ENCODE measurements at regions not wholly inside any gene's neighbourhood (a gene's known extent, or its start where the extent isn't known, plus 50 kb on each side); places are given as distances from the start of the nearest gene placed in this dataset.
A peak's percentile ranks its signal among the peaks of the same experiment; 100 is the strongest.

GRCh38 chr14:22266683-22267082 lies 322.3 kb downstream of the DAD1 start:
- no peak for TF ChIP-seq CTCF (IDR thresholded peaks at IDR 0.05)
- Histone ChIP-seq H3K36me3 (replicated peaks in 1 of 2; ENCODE audit: control insufficient read depth in 1 of 2, insufficient read depth in 2 of 2, low read length in 2 of 2) (no peaks in the 10 kb centered on the region), H3K4me3 (replicated peaks in 1 of 3; ENCODE audit: low read depth in 2 of 3, low read length in 3 of 3) (no peak overlapping the region), H3K4me1 (ENCODE audit: control insufficient read depth in 1 of 2, insufficient read depth in 2 of 2, low read length in 2 of 2) (peaks cover 9 to 11% of the 10 kb centered on the region in 2 donors), H3K27ac (ENCODE audit: low read depth in 1 of 2, low read length in 2 of 2) (no peak overlapping the region), H3K79me2 (ENCODE audit: insufficient read depth, low read length) (no peaks in the 10 kb centered on the region), H3K4me2 (replicated peaks; ENCODE audit: extremely low read depth, low read length, poor library complexity, severe bottlenecking) (no peak overlapping the region), H3K9me3 (replicated peaks in 1 of 2; ENCODE audit: control insufficient read depth in 1 of 2, insufficient read depth in 1 of 2, low read length in 2 of 2) (no peaks in the 10 kb centered on the region), H3K27me3 (ENCODE audit: control insufficient read depth in 2 of 2, insufficient read depth in 2 of 2, low read length in 2 of 2) (no peaks in the 10 kb centered on the region), H3K9ac (ENCODE audit: insufficient read depth, low read length, poor library complexity, severe bottlenecking) (no peak overlapping the region), H4K20me1 (ENCODE audit: insufficient read depth, low read length) (no peaks in the 10 kb centered on the region), H2AFZ (ENCODE audit: insufficient read depth, low read depth, low read length, poor library complexity, severe bottlenecking) (no peak overlapping the region)
- Mint-ChIP-seq H3K27ac (peak overlapping the region in 2 of 7 donors; percentile 15 to 27), H3K4me1 (peaks cover 9% of the 10 kb centered on the region), H3K36me3 (no peaks in the 10 kb centered on the region), H3K4me3 (no peak overlapping the region), H3K9me3 (peaks cover 0 to 2% (median 0%) of the 10 kb centered on the region in 7 donors), H3K27me3 (ENCODE audit: low read depth in 3 of 3) (peaks cover 2 to 6% (median 3%) of the 10 kb centered on the region in 3 donors)
- DNase-seq: no peak
- intact Hi-C loops (cut with micrococcal nuclease): no loop called here
- WGBS (ENCODE audit: insufficient coverage): no CpG with 5 or more reads among the region's 3 CpGs

- no peaks in the 10 kb centered on the region for H3K27me3 ChIP-seq (ENCODE audit: control insufficient read depth in 2 of 2, insufficient read depth in 2 of 2, low read length in 2 of 2)
- H3K4me2 ChIP-seq (replicated peaks; ENCODE audit: extremely low read depth, low read length, poor library complexity, severe bottlenecking): no peak overlapping the region
- peaks cover 0 to 2% (median 0%) of the 10 kb centered on the region in 7 donors for H3K9me3 Mint-ChIP-seq
- peaks cover 2 to 6% (median 3%) of the 10 kb centered on the region in 3 donors for H3K27me3 Mint-ChIP-seq (ENCODE audit: low read depth in 3 of 3)
- H3K27ac Mint-ChIP-seq: no peak overlapping the region
- no peaks in the 10 kb centered on the region for H3K36me3 ChIP-seq (replicated peaks in 1 of 2; ENCODE audit: control insufficient read depth in 1 of 2, insufficient read depth in 2 of 2, low read length in 2 of 2)
- H3K9ac ChIP-seq (ENCODE audit: insufficient read depth, low read length, poor library complexity, severe bottlenecking): no peak overlapping the region
- no peaks in the 10 kb centered on the region for H3K79me2 ChIP-seq (ENCODE audit: insufficient read depth, low read length)
- no peaks in the 10 kb centered on the region for H3K36me3 Mint-ChIP-seq
- H2AFZ ChIP-seq (ENCODE audit: insufficient read depth, low read depth, low read length, poor library complexity, severe bottlenecking): no peak overlapping the region
- H3K4me3 Mint-ChIP-seq: no peak overlapping the region
- WGBS (ENCODE audit: insufficient coverage): 100% methylated on average over 1 of the region's 2 CpGs
- no peak for TF ChIP-seq CTCF (IDR thresholded peaks at IDR 0.05)
- intact Hi-C loops (cut with micrococcal nuclease): no loop called here
- peaks cover 9% of the 10 kb centered on the region for H3K4me1 Mint-ChIP-seq
- no peaks in the 10 kb centered on the region for H3K9me3 ChIP-seq (replicated peaks in 1 of 2; ENCODE audit: control insufficient read depth in 1 of 2, insufficient read depth in 1 of 2, low read length in 2 of 2)
- no peak overlapping the region for H3K4me3 ChIP-seq (replicated peaks in 1 of 3; ENCODE audit: low read depth in 2 of 3, low read length in 3 of 3)
- DNase-seq: no peak
- peaks cover 9 to 11% of the 10 kb centered on the region in 2 donors for H3K4me1 ChIP-seq (ENCODE audit: control insufficient read depth in 1 of 2, insufficient read depth in 2 of 2, low read length in 2 of 2)
- H4K20me1 ChIP-seq (ENCODE audit: insufficient read depth, low read length): no peaks in the 10 kb centered on the region
- no peak overlapping the region for H3K27ac ChIP-seq (ENCODE audit: low read depth in 1 of 2, low read length in 2 of 2)
These were observed 322.9 kb downstream of the DAD1 start for GRCh38 chr14:22266142-22266442.

All from CD14-positive monocyte (primary cell).